ENCODE measurements at regions not wholly inside any gene's neighbourhood (a gene's known extent, or its start where the extent isn't known, plus 50 kb on each side); places are given as distances from the start of the nearest gene placed in this dataset.

GRCh38 chr11:131300439-131300717 is 70.0 kb upstream of the NTM start:
- Histone ChIP-seq H3K27me3 (ENCODE audit: control insufficient read depth in 2 of 2, insufficient read depth in 2 of 2, low read length in 2 of 2) (no peaks in the 10 kb centered on the region), H3K27ac (ENCODE audit: low read depth in 2 of 2, low read length in 2 of 2) (no peak overlapping the region), H3K9me3 (ENCODE audit: control insufficient read depth in 2 of 2, low read length in 2 of 2) (no peaks in the 10 kb centered on the region), H3K4me3 (ENCODE audit: low read length in 2 of 2) (no peak overlapping the region), H3K9ac (ENCODE audit: low read depth in 1 of 2, low read length in 2 of 2) (no peak overlapping the region), H3K36me3 (ENCODE audit: control insufficient read depth in 2 of 2, insufficient read depth in 2 of 2, low read length in 2 of 2) (no peaks in the 10 kb centered on the region), H3K4me1 (ENCODE audit: control insufficient read depth in 2 of 2, insufficient read depth in 2 of 2, low read length in 2 of 2) (no peaks in the 10 kb centered on the region)

GRCh38 chr11:131301306-131301705 is 69.1 kb upstream of the NTM start:
- H3K4me3 ChIP-seq (ENCODE audit: low read length in 2 of 2): no peak overlapping the region
- H3K27me3 ChIP-seq (ENCODE audit: control insufficient read depth in 2 of 2, insufficient read depth in 2 of 2, low read length in 2 of 2): no peaks in the 10 kb centered on the region
- no peaks in the 10 kb centered on the region for H3K9me3 ChIP-seq (ENCODE audit: control insufficient read depth in 2 of 2, low read length in 2 of 2)
- no peaks in the 10 kb centered on the region for H3K4me1 ChIP-seq (ENCODE audit: control insufficient read depth in 2 of 2, insufficient read depth in 2 of 2, low read length in 2 of 2)
- no peak overlapping the region for H3K9ac ChIP-seq (ENCODE audit: low read depth in 1 of 2, low read length in 2 of 2)
- no peaks in the 10 kb centered on the region for H3K36me3 ChIP-seq (ENCODE audit: control insufficient read depth in 2 of 2, insufficient read depth in 2 of 2, low read length in 2 of 2)
- no peak overlapping the region for H3K27ac ChIP-seq (ENCODE audit: low read depth in 2 of 2, low read length in 2 of 2)

GRCh38 chr11:131302836-131303235 is 67.6 kb upstream of the NTM start:
- Histone ChIP-seq H3K27ac (ENCODE audit: low read depth in 2 of 2, low read length in 2 of 2) (no peak overlapping the region), H3K9ac (ENCODE audit: low read depth in 1 of 2, low read length in 2 of 2) (no peak overlapping the region), H3K4me1 (ENCODE audit: control insufficient read depth in 2 of 2, insufficient read depth in 2 of 2, low read length in 2 of 2) (no peaks in the 10 kb centered on the region), H3K4me3 (ENCODE audit: low read length in 2 of 2) (no peak overlapping the region), H3K36me3 (ENCODE audit: control insufficient read depth in 2 of 2, insufficient read depth in 2 of 2, low read length in 2 of 2) (no peaks in the 10 kb centered on the region), H3K9me3 (ENCODE audit: control insufficient read depth in 2 of 2, low read length in 2 of 2) (no peaks in the 10 kb centered on the region), H3K27me3 (ENCODE audit: control insufficient read depth in 2 of 2, insufficient read depth in 2 of 2, low read length in 2 of 2) (no peaks in the 10 kb centered on the region)

- Histone ChIP-seq H3K9me3 (ENCODE audit: control insufficient read depth in 2 of 2, low read length in 2 of 2) (no peaks in the 10 kb centered on the region), H3K27me3 (ENCODE audit: control insufficient read depth in 2 of 2, insufficient read depth in 2 of 2, low read length in 2 of 2) (no peaks in the 10 kb centered on the region), H3K9ac (ENCODE audit: low read depth in 1 of 2, low read length in 2 of 2) (no peak overlapping the region), H3K4me1 (ENCODE audit: control insufficient read depth in 2 of 2, insufficient read depth in 2 of 2, low read length in 2 of 2) (no peaks in the 10 kb centered on the region), H3K4me3 (ENCODE audit: low read length in 2 of 2) (no peak overlapping the region), H3K36me3 (ENCODE audit: control insufficient read depth in 2 of 2, insufficient read depth in 2 of 2, low read length in 2 of 2) (no peaks in the 10 kb centered on the region), H3K27ac (ENCODE audit: low read depth in 2 of 2, low read length in 2 of 2) (no peak overlapping the region)
Measured at GRCh38 chr11:131303611-131304119, 66.8 kb upstream of the NTM start.

- Histone ChIP-seq H3K27me3 (ENCODE audit: control insufficient read depth in 2 of 2, insufficient read depth in 2 of 2, low read length in 2 of 2) (no peaks in the 10 kb centered on the region), H3K9me3 (ENCODE audit: control insufficient read depth in 2 of 2, low read length in 2 of 2) (no peaks in the 10 kb centered on the region), H3K9ac (ENCODE audit: low read depth in 1 of 2, low read length in 2 of 2) (no peak overlapping the region), H3K27ac (ENCODE audit: low read depth in 2 of 2, low read length in 2 of 2) (no peak overlapping the region), H3K4me1 (ENCODE audit: control insufficient read depth in 2 of 2, insufficient read depth in 2 of 2, low read length in 2 of 2) (no peaks in the 10 kb centered on the region), H3K4me3 (ENCODE audit: low read length in 2 of 2) (no peak overlapping the region), H3K36me3 (ENCODE audit: control insufficient read depth in 2 of 2, insufficient read depth in 2 of 2, low read length in 2 of 2) (no peaks in the 10 kb centered on the region)
Measured at GRCh38 chr11:131305005-131305404, 65.4 kb upstream of the NTM start.

GRCh38 chr11:131307506-131307905 is 62.9 kb upstream of the NTM start:
- Histone ChIP-seq H3K4me3 (ENCODE audit: low read length in 2 of 2) (no peak overlapping the region), H3K9me3 (ENCODE audit: control insufficient read depth in 2 of 2, low read length in 2 of 2) (no peaks in the 10 kb centered on the region), H3K4me1 (ENCODE audit: control insufficient read depth in 2 of 2, insufficient read depth in 2 of 2, low read length in 2 of 2) (no peaks in the 10 kb centered on the region), H3K27ac (ENCODE audit: low read depth in 2 of 2, low read length in 2 of 2) (no peak overlapping the region), H3K9ac (ENCODE audit: low read depth in 1 of 2, low read length in 2 of 2) (no peak overlapping the region), H3K27me3 (ENCODE audit: control insufficient read depth in 2 of 2, insufficient read depth in 2 of 2, low read length in 2 of 2) (no peaks in the 10 kb centered on the region), H3K36me3 (ENCODE audit: control insufficient read depth in 2 of 2, insufficient read depth in 2 of 2, low read length in 2 of 2) (no peaks in the 10 kb centered on the region)

GRCh38 chr11:131309776-131310175 is 60.6 kb upstream of the NTM start:
- Histone ChIP-seq H3K9me3 (ENCODE audit: control insufficient read depth in 2 of 2, low read length in 2 of 2) (no peaks in the 10 kb centered on the region), H3K27ac (ENCODE audit: low read depth in 2 of 2, low read length in 2 of 2) (no peak overlapping the region), H3K4me3 (ENCODE audit: low read length in 2 of 2) (no peak overlapping the region), H3K4me1 (ENCODE audit: control insufficient read depth in 2 of 2, insufficient read depth in 2 of 2, low read length in 2 of 2) (no peaks in the 10 kb centered on the region), H3K9ac (ENCODE audit: low read depth in 1 of 2, low read length in 2 of 2) (no peak overlapping the region), H3K36me3 (ENCODE audit: control insufficient read depth in 2 of 2, insufficient read depth in 2 of 2, low read length in 2 of 2) (no peaks in the 10 kb centered on the region), H3K27me3 (ENCODE audit: control insufficient read depth in 2 of 2, insufficient read depth in 2 of 2, low read length in 2 of 2) (no peaks in the 10 kb centered on the region)

- no peaks in the 10 kb centered on the region for H3K27me3 ChIP-seq (ENCODE audit: control insufficient read depth in 2 of 2, insufficient read depth in 2 of 2, low read length in 2 of 2)
- H3K9ac ChIP-seq (ENCODE audit: low read depth in 1 of 2, low read length in 2 of 2): no peak overlapping the region
- no peaks in the 10 kb centered on the region for H3K9me3 ChIP-seq (ENCODE audit: control insufficient read depth in 2 of 2, low read length in 2 of 2)
- no peaks in the 10 kb centered on the region for H3K4me1 ChIP-seq (ENCODE audit: control insufficient read depth in 2 of 2, insufficient read depth in 2 of 2, low read length in 2 of 2)
- H3K27ac ChIP-seq (ENCODE audit: low read depth in 2 of 2, low read length in 2 of 2): no peak overlapping the region
- no peaks in the 10 kb centered on the region for H3K36me3 ChIP-seq (ENCODE audit: control insufficient read depth in 2 of 2, insufficient read depth in 2 of 2, low read length in 2 of 2)
- no peak overlapping the region for H3K4me3 ChIP-seq (ENCODE audit: low read length in 2 of 2)
Measured at GRCh38 chr11:131311776-131312514, 58.5 kb upstream of the NTM start.
